D721Med (cell line): ENCODE measurements at regions not wholly inside any gene's neighbourhood (a gene's known extent, or its start where the extent isn't known, plus 50 kb on each side); places are given as distances from the start of the nearest gene placed in this dataset.

Source experiments
- DNase-seq: peaks from one replicate; pipeline ENCODE4 v3.0.0; 2011; ENCODE audit warnings: low spot score; ENCODE audit not compliant: insufficient read length
- FAIRE-seq: peaks from 2 replicates; lab custom pipeline; 2011; peaks lifted over from hg19 to GRCh38; lab: Jason Lieb, UNC
- CTCF ChIP-seq: IDR thresholded peaks from 2 replicates; pipeline ENCODE4 v1.5.1; 2012; ENCODE audit warnings: mild to moderate bottlenecking, control low read depth; ENCODE audit not compliant: insufficient read depth; ENCODE audit errors: missing control alignments

- FAIRE-seq (no peak), DNase-seq (no peak)
- TF ChIP-seq CTCF: no peak
These were observed 88.1 kb downstream of the YTHDF1 start for GRCh38 chr20:63127700-63128364.

- no peak for DNase-seq
- no peak for TF ChIP-seq CTCF
- no peak for FAIRE-seq
These were observed 88.8 kb downstream of the YTHDF1 start for GRCh38 chr20:63126876-63127699.

DNA sequence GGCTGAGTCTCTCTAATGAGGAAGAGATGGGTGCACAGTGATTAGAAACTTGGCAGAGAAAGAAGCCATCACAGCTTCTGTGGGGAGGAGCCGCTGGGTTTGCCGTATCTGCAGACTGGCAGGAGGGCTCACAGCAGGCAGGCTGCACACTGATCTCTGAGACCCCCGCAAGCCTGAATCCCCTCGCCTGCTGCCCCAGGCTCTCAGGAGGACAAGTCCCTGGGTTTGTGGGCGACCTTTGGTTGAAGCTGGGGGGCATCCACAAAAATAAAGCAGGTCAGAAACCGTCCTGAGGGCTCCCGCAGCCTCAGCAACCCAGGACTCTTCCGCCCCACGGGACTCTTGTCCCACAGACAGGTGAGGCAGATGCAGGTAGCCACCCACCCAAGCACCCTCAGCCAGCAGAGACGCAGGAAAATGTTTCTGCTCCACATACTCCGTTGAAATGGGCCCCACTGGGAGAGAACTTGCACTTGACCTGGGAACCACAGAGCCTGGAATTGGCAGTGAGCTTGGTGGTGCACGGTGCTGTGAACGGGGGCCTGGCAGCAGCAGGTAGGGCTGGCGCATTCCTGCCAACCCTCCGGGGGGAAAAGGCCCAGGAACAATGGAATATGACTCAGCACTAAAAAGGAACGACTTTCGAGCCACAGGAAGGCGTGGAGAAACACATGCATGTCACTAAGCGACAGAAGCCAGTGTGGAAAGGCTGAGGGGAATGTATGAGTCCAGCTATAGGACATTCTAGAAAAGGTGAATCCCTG, 89.9 kb downstream of the YTHDF1 start:
- FAIRE-seq (no peak), DNase-seq (no peak)
- no peak for TF ChIP-seq CTCF

GRCh38 chr20:63125581-63125837, 90.4 kb downstream of the YTHDF1 start:
- no peak for TF ChIP-seq CTCF
- FAIRE-seq (no peak), DNase-seq (no peak)

- TF ChIP-seq CTCF: no peak
- DNase-seq (no peak), FAIRE-seq (no peak)
These were observed 91.0 kb downstream of the YTHDF1 start for GRCh38 chr20:63124782-63125580.

- DNase-seq (no peak), FAIRE-seq (no peak)
- TF ChIP-seq CTCF: no peak
These were observed 91.7 kb downstream of the YTHDF1 start for GRCh38 chr20:63124092-63124781.
